CD14-positive monocyte (primary cell): ENCODE measurements at regions not wholly inside any gene's neighbourhood (a gene's known extent, or its start where the extent isn't known, plus 50 kb on each side); places are given as distances from the start of the nearest gene placed in this dataset.

Experiments
- DNase-seq, 3 donors: peaks; one replicate each; pipeline ENCODE4 v3.0.0-alpha.2; 2011 to 2022
- H2AFZ ChIP-seq: 2 replicates; pipeline ENCODE4 v1.6.0; 2012; ENCODE audit warnings: mild to moderate bottlenecking, low read depth, low read length, inconsistent platforms; ENCODE audit not compliant: insufficient read depth, poor library complexity, severe bottlenecking
- H3K27ac ChIP-seq, 2 donors: 1 replicate in 1 of 2; 2 replicates in 1 of 2; pipeline ENCODE4 v1.5.1; 2012 to 2013; ENCODE audit warnings: low read length in 2 of 2, control low read depth in 1 of 2, inconsistent platforms in 1 of 2, low read depth in 1 of 2, mild to moderate bottlenecking in 1 of 2
- H3K27me3 ChIP-seq, 2 donors: one replicate each; pipeline versions ENCODE4 v1.6.0 to v1.6.1; 2011 to 2013; ENCODE audit warnings: low read length in 2 of 2; ENCODE audit not compliant: control insufficient read depth in 2 of 2, insufficient read depth in 2 of 2
- H3K36me3 ChIP-seq, 2 donors: replicated peaks in 1 of 2; 1 replicate in 1 of 2; 2 replicates in 1 of 2; pipeline versions ENCODE4 v1.5.1 to v1.6.1; 2012 to 2013; ENCODE audit warnings: low read length in 2 of 2, control low read depth in 1 of 2, inconsistent platforms in 1 of 2, mild to moderate bottlenecking in 1 of 2; ENCODE audit not compliant: insufficient read depth in 2 of 2, control insufficient read depth in 1 of 2
- H3K4me1 ChIP-seq, 2 donors: 1 replicate in 1 of 2; 2 replicates in 1 of 2; pipeline versions ENCODE4 v1.5.1 to v1.6.1; 2012 to 2013; ENCODE audit warnings: low read length in 2 of 2, control low read depth in 1 of 2, inconsistent platforms in 1 of 2, mild to moderate bottlenecking in 1 of 2, moderate library complexity in 1 of 2; ENCODE audit not compliant: insufficient read depth in 2 of 2, control insufficient read depth in 1 of 2
- H3K4me2 ChIP-seq: replicated peaks from 2 replicates; pipeline ENCODE3; 2012; ENCODE audit warnings: low read length, moderate library complexity, mild to moderate bottlenecking; ENCODE audit not compliant: poor library complexity, severe bottlenecking; ENCODE audit errors: extremely low read depth
- H3K4me3 ChIP-seq, 3 experiments: fragments of 200-600 bp in 1 of 3; sonication (generic) in 1 of 3; replicated peaks in 1 of 3; 1 replicate in 2 of 3; 2 replicates in 1 of 3; pipeline ENCODE4 v1.5.1; 2011 to 2013; ENCODE audit warnings: low read length in 3 of 3, mild to moderate bottlenecking in 3 of 3, control low read depth in 2 of 3, low read depth in 2 of 3, inconsistent platforms in 1 of 3, moderate library complexity in 1 of 3
- H3K79me2 ChIP-seq: 2 replicates; pipeline ENCODE4 v1.6.0; 2012; ENCODE audit warnings: mild to moderate bottlenecking, control low read depth, inconsistent platforms, low read length, moderate library complexity; ENCODE audit not compliant: insufficient read depth
- H3K9ac ChIP-seq: 2 replicates; pipeline ENCODE4 v1.6.0; 2017; ENCODE audit warnings: low read length, mild to moderate bottlenecking; ENCODE audit not compliant: insufficient read depth, poor library complexity, severe bottlenecking
- H3K9me3 ChIP-seq, 2 donors: replicated peaks in 1 of 2; 1 replicate in 1 of 2; 2 replicates in 1 of 2; pipeline versions ENCODE4 v1.5.1 to v1.6.1; 2012 to 2013; ENCODE audit warnings: low read length in 2 of 2, control low read depth in 1 of 2; ENCODE audit not compliant: control insufficient read depth in 1 of 2, insufficient read depth in 1 of 2
- H4K20me1 ChIP-seq: 2 replicates; pipeline ENCODE4 v1.6.0; 2012; ENCODE audit warnings: mild to moderate bottlenecking, low read length, control low read depth, moderate library complexity; ENCODE audit not compliant: insufficient read depth
- H3K27ac Mint-ChIP-seq, 7 donors: one replicate each; pipeline ENCODE4 v1.8.0; 2020; ENCODE audit warnings: mild to moderate bottlenecking in 7 of 7, mixed read lengths in 7 of 7, moderate library complexity in 6 of 7, inconsistent platforms in 2 of 7
- H3K27me3 Mint-ChIP-seq, 3 donors: one replicate each; pipeline ENCODE4 v1.8.0; 2021 to 2022; ENCODE audit warnings: low read depth in 3 of 3, mild to moderate bottlenecking in 3 of 3, mixed read lengths in 3 of 3, moderate library complexity in 3 of 3, inconsistent platforms in 1 of 3
- H3K36me3 Mint-ChIP-seq, 2 donors: one replicate each; pipeline ENCODE4 v1.8.0; 2020; ENCODE audit warnings: mixed read lengths in 2 of 2, inconsistent platforms in 1 of 2, mild to moderate bottlenecking in 1 of 2
- H3K4me1 Mint-ChIP-seq: one replicate; pipeline ENCODE4 v1.8.0; 2020; ENCODE audit warnings: mild to moderate bottlenecking, mixed read lengths
- H3K4me3 Mint-ChIP-seq, 2 donors: one replicate each; pipeline ENCODE4 v1.8.0; 2020; ENCODE audit warnings: mild to moderate bottlenecking in 2 of 2, mixed read lengths in 2 of 2, moderate library complexity in 1 of 2
- H3K9me3 Mint-ChIP-seq, 7 donors: one replicate each; pipeline ENCODE4 v1.8.0; 2020 to 2022; ENCODE audit warnings: mixed read lengths in 7 of 7, mild to moderate bottlenecking in 6 of 7, moderate library complexity in 6 of 7, inconsistent platforms in 2 of 7
- CTCF ChIP-seq: fragments of 200-600 bp; IDR thresholded peaks from one replicate; pipeline ENCODE4 v1.8.0; 2022; ENCODE audit warnings: antibody characterized with exemption, mild to moderate bottlenecking
- WGBS: methylation state at CpG from one replicate; pipeline ENCODE4 v1.1.5; 2013; ENCODE audit warnings: missing lambda C conversion rate; ENCODE audit not compliant: insufficient coverage; 5-methylcytosine and 5-hydroxymethylcytosine counted together
- intact Hi-C, 2 donors: fragments of 100-400 bp; cut with micrococcal nuclease; formaldehyde crosslinking; loops; one replicate each; pipeline versions ENCODE4 v1.15.0 to v1.15.1; 2023

GRCh38 chr20:22985239-22985778 lies 49.8 kb upstream of the SSTR4 start:
- DNase-seq, result no peak
- H3K4me1 Mint-ChIP-seq, result peaks cover 35% of the 10 kb centered on the region
- H3K27me3 ChIP-seq, result no peaks in the 10 kb centered on the region
- H3K4me1 ChIP-seq, result peaks cover 28 to 32% of the 10 kb centered on the region in 2 donors
- no peaks in the 10 kb centered on the region for H3K36me3 ChIP-seq
- no peak overlapping the region for H3K4me2 ChIP-seq
- H3K27ac Mint-ChIP-seq, result no peak overlapping the region
- no peak overlapping the region for H3K4me3 Mint-ChIP-seq
- no peaks in the 10 kb centered on the region for H3K79me2 ChIP-seq
- peaks cover 0 to 2% of the 10 kb centered on the region in 2 donors for H3K36me3 Mint-ChIP-seq
- peaks cover 5 to 13% (median 9%) of the 10 kb centered on the region in 7 donors for H3K9me3 Mint-ChIP-seq
- H3K9ac ChIP-seq, result no peak overlapping the region
- H3K27me3 Mint-ChIP-seq, result peaks cover 1 to 12% (median 11%) of the 10 kb centered on the region in 3 donors
- intact Hi-C loops, result no loop called here
- H3K27ac ChIP-seq, result no peak overlapping the region
- H3K9me3 ChIP-seq, result peaks cover 6 to 8% of the 10 kb centered on the region in 2 donors
- no peaks in the 10 kb centered on the region for H4K20me1 ChIP-seq
- 42% methylated on average over 3 of the region's 5 CpGs for WGBS
- TF ChIP-seq CTCF, result no peak
- no peak overlapping the region for H2AFZ ChIP-seq
- no peak overlapping the region for H3K4me3 ChIP-seq
